IPS-20b (cell line): ENCODE measurements at regions not wholly inside any gene's neighbourhood (a gene's known extent, or its start where the extent isn't known, plus 50 kb on each side); places are given as distances from the start of the nearest gene placed in this dataset.
A peak's percentile ranks its signal among the peaks of the same experiment; 100 is the strongest.

ENCODE experiments used
- H3K27ac ChIP-seq: one replicate; pipeline ENCODE4 v1.5.1; 2013; ENCODE audit warnings: low read length
- H3K27me3 ChIP-seq: 2 replicates; pipeline ENCODE4 v1.6.1; 2013; ENCODE audit warnings: mild to moderate bottlenecking, low read length, inconsistent platforms; ENCODE audit not compliant: insufficient read depth
- H3K36me3 ChIP-seq: 2 replicates; pipeline ENCODE4 v1.6.1; 2013; ENCODE audit warnings: low read depth, mild to moderate bottlenecking, inconsistent platforms, low read length, moderate library complexity; ENCODE audit not compliant: insufficient read depth
- H3K4me1 ChIP-seq: 2 replicates; pipeline ENCODE4 v1.6.1; 2013; ENCODE audit warnings: mild to moderate bottlenecking, control low read depth, inconsistent platforms, low read length, moderate library complexity; ENCODE audit not compliant: insufficient read depth
- H3K4me3 ChIP-seq: 2 replicates; pipeline ENCODE4 v1.5.1; 2013; ENCODE audit warnings: mild to moderate bottlenecking, low read length, inconsistent platforms
- H3K9ac ChIP-seq: 2 replicates; pipeline ENCODE4 v1.6.1; 2013; ENCODE audit warnings: low read depth, mild to moderate bottlenecking, inconsistent platforms, low read length, moderate library complexity
- H3K9me3 ChIP-seq: 2 replicates; pipeline ENCODE4 v1.6.1; 2013; ENCODE audit warnings: mild to moderate bottlenecking, low read depth, low read length, inconsistent platforms; ENCODE audit not compliant: insufficient read depth

DNA sequence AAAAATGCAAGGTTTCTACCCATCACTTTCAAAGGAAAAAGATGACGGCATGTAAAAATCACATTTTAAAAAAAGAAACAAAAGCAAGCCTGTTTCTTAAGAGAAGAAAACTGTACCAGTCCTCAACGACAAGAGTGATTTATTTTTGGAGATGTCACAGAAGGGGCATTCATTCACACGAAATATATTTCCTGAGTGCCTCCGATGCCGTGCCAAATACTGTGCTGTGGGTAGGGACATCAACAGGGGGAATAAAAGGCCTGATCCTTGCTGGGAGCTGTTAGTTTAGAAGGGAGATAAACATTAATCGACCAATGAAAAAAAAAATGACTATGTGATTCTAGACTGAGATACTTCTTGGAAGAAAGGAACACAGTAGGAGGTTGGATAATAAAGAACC is 297.5 kb upstream of the SOX5 start:
- H3K27me3 ChIP-seq, result no peaks in the 10 kb centered on the region
- H3K4me1 ChIP-seq, result peaks cover 10% of the 10 kb centered on the region; the same call in 1 of the 2 replicates
- H3K36me3 ChIP-seq, result no peaks in the 10 kb centered on the region

GRCh38 chr12:24246376-24246775 is 296.9 kb upstream of the SOX5 start:
- H3K9ac ChIP-seq, result no peak overlapping the region
- H3K27me3 ChIP-seq, result no peaks in the 10 kb centered on the region
- H3K9me3 ChIP-seq, result no peaks in the 10 kb centered on the region
- no peaks in the 10 kb centered on the region for H3K36me3 ChIP-seq
- no peak overlapping the region for H3K27ac ChIP-seq
- no peak overlapping the region for H3K4me3 ChIP-seq
- peaks cover 9% of the 10 kb centered on the region; the same call in 1 of the 2 replicates for H3K4me1 ChIP-seq

More for the DNA sequence above, 297.5 kb upstream of the SOX5 start:
- no peak overlapping the region for H3K4me3 ChIP-seq
- H3K27ac ChIP-seq, result no peak overlapping the region
- H3K9ac ChIP-seq, result no peak overlapping the region
- no peaks in the 10 kb centered on the region for H3K9me3 ChIP-seq

GRCh38 chr12:24244801-24245200 is 295.3 kb upstream of the SOX5 start:
- H3K9me3 ChIP-seq, result no peaks in the 10 kb centered on the region
- peaks cover 9% of the 10 kb centered on the region; the same call in 1 of the 2 replicates for H3K4me1 ChIP-seq
- no peaks in the 10 kb centered on the region for H3K36me3 ChIP-seq
- no peak overlapping the region for H3K9ac ChIP-seq
- no peak overlapping the region for H3K27ac ChIP-seq
- H3K4me3 ChIP-seq, result no peak overlapping the region
- H3K27me3 ChIP-seq, result no peaks in the 10 kb centered on the region

GRCh38 chr12:24244231-24244630 is 294.8 kb upstream of the SOX5 start:
- no peak overlapping the region for H3K9ac ChIP-seq
- no peak overlapping the region for H3K27ac ChIP-seq
- no peaks in the 10 kb centered on the region for H3K9me3 ChIP-seq
- H3K4me3 ChIP-seq, result no peak overlapping the region
- H3K27me3 ChIP-seq, result no peaks in the 10 kb centered on the region
- no peaks in the 10 kb centered on the region for H3K36me3 ChIP-seq
- peaks cover 9% of the 10 kb centered on the region; the same call in 1 of the 2 replicates for H3K4me1 ChIP-seq

- no peak overlapping the region for H3K27ac ChIP-seq
- H3K9ac ChIP-seq, result no peak overlapping the region
- H3K9me3 ChIP-seq, result no peaks in the 10 kb centered on the region
- H3K36me3 ChIP-seq, result no peaks in the 10 kb centered on the region
- H3K4me3 ChIP-seq, result no peak overlapping the region
- peaks cover 6% of the 10 kb centered on the region; the same call in 1 of the 2 replicates for H3K4me1 ChIP-seq
- H3K27me3 ChIP-seq, result no peaks in the 10 kb centered on the region
Observed at GRCh38 chr12:24240707-24241106, 291.2 kb upstream of the SOX5 start.

GRCh38 chr12:24233519-24234246 is 284.2 kb upstream of the SOX5 start:
- no peak overlapping the region for H3K4me3 ChIP-seq
- H3K4me1 ChIP-seq, result peaks cover 23% of the 10 kb centered on the region
- H3K9me3 ChIP-seq, result no peaks in the 10 kb centered on the region
- H3K36me3 ChIP-seq, result no peaks in the 10 kb centered on the region
- no peak overlapping the region for H3K9ac ChIP-seq
- no peaks in the 10 kb centered on the region for H3K27me3 ChIP-seq
- no peak overlapping the region for H3K27ac ChIP-seq

DNA sequence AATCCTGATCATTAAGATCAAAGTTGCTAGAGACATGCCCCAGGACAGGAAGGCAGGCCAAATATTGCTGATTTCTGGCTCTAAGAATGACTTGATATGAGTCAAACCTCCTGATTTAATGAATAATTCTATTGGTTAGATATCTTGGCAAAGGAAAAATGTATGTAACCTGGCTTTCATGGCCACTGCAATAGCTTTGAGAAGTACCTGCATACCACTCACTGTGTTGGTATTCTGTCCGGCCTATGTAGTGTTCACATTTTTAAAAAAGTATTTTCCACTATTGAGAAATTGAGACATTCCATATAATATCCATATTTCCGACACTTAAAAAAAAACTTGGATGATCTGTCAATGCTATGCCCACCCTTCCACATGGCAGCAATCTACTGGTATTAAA is 283.1 kb upstream of the SOX5 start:
- no peaks in the 10 kb centered on the region for H3K9me3 ChIP-seq
- no peaks in the 10 kb centered on the region for H3K27me3 ChIP-seq
- no peak overlapping the region for H3K27ac ChIP-seq
- H3K36me3 ChIP-seq, result no peaks in the 10 kb centered on the region
- no peak overlapping the region for H3K4me3 ChIP-seq
- H3K9ac ChIP-seq, result no peak overlapping the region
- peaks cover 26% of the 10 kb centered on the region for H3K4me1 ChIP-seq

GRCh38 chr12:24231298-24231697 is 281.8 kb upstream of the SOX5 start:
- no peak overlapping the region for H3K27ac ChIP-seq
- H3K9me3 ChIP-seq, result no peaks in the 10 kb centered on the region
- H3K9ac ChIP-seq, result no peak overlapping the region
- no peak overlapping the region for H3K4me3 ChIP-seq
- no peaks in the 10 kb centered on the region for H3K36me3 ChIP-seq
- peaks cover 32% of the 10 kb centered on the region for H3K4me1 ChIP-seq
- H3K27me3 ChIP-seq, result no peaks in the 10 kb centered on the region

GRCh38 chr12:24230061-24230701 is 280.7 kb upstream of the SOX5 start:
- no peaks in the 10 kb centered on the region for H3K27me3 ChIP-seq
- peak overlapping the region; percentile 39; the same call in 1 of the 2 replicates for H3K4me3 ChIP-seq
- peaks cover 32% of the 10 kb centered on the region for H3K4me1 ChIP-seq
- no peaks in the 10 kb centered on the region for H3K36me3 ChIP-seq
- H3K27ac ChIP-seq, result no peak overlapping the region
- H3K9ac ChIP-seq, result no peak overlapping the region; the same call in 1 of the 2 replicates
- no peaks in the 10 kb centered on the region for H3K9me3 ChIP-seq

- Histone ChIP-seq H3K4me3 (no peak overlapping the region), H3K36me3 (no peaks in the 10 kb centered on the region), H3K9ac (no peak overlapping the region), H3K27ac (no peak overlapping the region), H3K9me3 (no peaks in the 10 kb centered on the region), H3K27me3 (no peaks in the 10 kb centered on the region), H3K4me1 (peaks cover 32% of the 10 kb centered on the region)
Observed at GRCh38 chr12:24229031-24229700, 279.7 kb upstream of the SOX5 start.

DNA sequence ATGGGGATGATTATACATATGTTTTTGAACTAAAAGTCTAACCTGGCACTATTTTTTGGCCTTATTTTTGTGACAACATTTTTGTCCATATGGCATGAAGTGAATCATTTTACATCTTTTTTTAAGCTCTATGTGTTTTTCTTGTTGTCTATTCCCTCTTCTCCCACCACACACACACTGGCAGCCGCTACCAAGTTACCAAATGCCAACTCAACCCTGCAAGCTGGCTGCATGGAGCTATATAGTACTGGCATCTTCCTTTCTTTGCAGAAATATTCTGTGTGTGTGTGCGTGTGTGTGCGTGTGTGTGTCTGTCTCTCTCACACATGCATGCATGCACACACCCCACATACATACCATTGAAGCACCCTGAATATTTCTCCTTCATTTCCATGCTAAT is 278.9 kb upstream of the SOX5 start:
- Histone ChIP-seq H3K4me3 (no peak overlapping the region), H3K36me3 (no peaks in the 10 kb centered on the region), H3K9me3 (no peaks in the 10 kb centered on the region), H3K27ac (no peak overlapping the region), H3K9ac (no peak overlapping the region), H3K4me1 (peaks cover 37% of the 10 kb centered on the region), H3K27me3 (no peaks in the 10 kb centered on the region)

DNA sequence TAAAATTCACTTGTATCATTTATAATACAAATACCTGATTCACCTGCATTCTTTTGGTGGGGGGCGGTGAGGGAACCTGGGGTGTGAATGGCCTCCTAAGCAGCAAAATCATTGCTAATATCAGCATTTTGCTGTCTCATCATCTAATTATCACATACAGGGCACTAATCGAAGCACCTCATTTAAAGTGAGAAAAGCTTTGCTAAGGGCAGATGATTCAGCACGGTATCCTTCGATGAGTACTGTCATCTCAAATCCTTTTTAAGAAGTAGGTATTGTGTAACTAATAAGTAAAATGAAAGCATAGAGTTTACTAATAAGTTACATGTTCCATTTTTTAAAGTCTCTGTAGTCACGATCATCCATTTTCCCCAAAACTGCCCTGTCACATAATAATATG is 278.1 kb upstream of the SOX5 start:
- Histone ChIP-seq H3K9ac (no peak overlapping the region), H3K4me1 (peaks cover 37% of the 10 kb centered on the region), H3K4me3 (no peak overlapping the region), H3K27me3 (no peaks in the 10 kb centered on the region), H3K9me3 (no peaks in the 10 kb centered on the region), H3K27ac (no peak overlapping the region), H3K36me3 (no peaks in the 10 kb centered on the region)
